ENCODE measurements at regions not wholly inside any gene's neighbourhood (a gene's known extent, or its start where the extent isn't known, plus 50 kb on each side); places are given as distances from the start of the nearest gene placed in this dataset.
A peak's percentile ranks its signal among the peaks of the same experiment; 100 is the strongest.

DNA sequence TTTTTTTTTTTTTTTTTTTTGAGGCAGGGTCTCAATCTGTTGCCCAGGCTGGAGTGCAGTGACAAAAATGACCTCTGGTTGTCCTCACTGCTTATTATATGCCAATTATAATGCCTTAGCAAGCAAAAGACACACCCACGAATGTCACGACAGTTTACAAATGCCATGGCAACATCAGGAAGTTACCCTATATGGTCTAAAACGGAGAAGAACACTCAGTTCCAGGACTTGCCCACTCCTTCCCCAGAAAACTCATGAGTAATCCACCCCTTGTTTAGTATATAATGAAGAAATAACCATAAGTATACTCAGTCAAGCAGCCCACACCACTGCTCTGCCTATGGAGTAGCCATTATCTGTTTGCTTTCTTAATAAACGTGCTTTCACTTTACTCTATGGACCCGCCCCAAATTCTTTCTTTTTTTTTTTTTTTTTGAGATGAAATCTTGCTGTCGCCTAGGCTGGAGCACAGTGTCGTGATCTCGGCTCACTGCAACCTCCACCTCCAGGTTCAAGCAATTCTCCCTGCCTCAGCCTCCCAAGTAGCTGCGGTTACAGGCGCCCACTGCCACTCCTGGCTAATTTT is 106.2 kb downstream of the SMIM20 start:
- TF ChIP-seq SRF (IDR thresholded peaks at IDR 0.05; ENCODE audit: low read depth in 2 of 2, low read length in 2 of 2) (peak; percentile 43 to 87; a peak in 2 of 4 replicates), MEF2B (IDR thresholded peaks at IDR 0.05; ENCODE audit: partially characterized antibody, poor library complexity, severe bottlenecking) (no peak)
- no TSS peak for BruUV-seq (replicated peaks)
- no peak for DNase-seq (ENCODE audit: low read depth, low spot score)
- SMC1A ChIA-PET (ENCODE audit: uncharacterized antibody, unreplicated experiment), result no interaction called here
- Histone ChIP-seq H3K9me3 (replicated peaks; ENCODE audit: control insufficient read depth, insufficient read depth, low read length) (peaks cover 4% of the 10 kb centered on the region; the same call in 1 of the 3 replicates), H3K79me2 (ENCODE audit: control insufficient read depth, insufficient read depth, low read length) (no peaks in the 10 kb centered on the region), H4K20me1 (ENCODE audit: control insufficient read depth, insufficient read depth) (no peaks in the 10 kb centered on the region), H3K4me2 (ENCODE audit: control insufficient read depth, insufficient read depth) (no peak overlapping the region), H2AFZ (ENCODE audit: control insufficient read depth, low read depth, low read length) (no peak overlapping the region; the same call in 1 of the 2 replicates), H3K9ac (ENCODE audit: control insufficient read depth, insufficient read depth, low read length) (no peak overlapping the region), H3K27me3 (replicated peaks in 1 of 2; ENCODE audit: control insufficient read depth in 2 of 2, insufficient read depth in 2 of 2, low read length in 1 of 2) (peaks cover 0 to 4% of the 10 kb centered on the region in 2 experiments; a peak in 1 of 4 replicates), H3K36me3 (ENCODE audit: control insufficient read depth in 2 of 2, insufficient read depth in 2 of 2, low read length in 1 of 2) (no peaks in the 10 kb centered on the region), H3K4me3 (no peak overlapping the region), H3K4me1 (ENCODE audit: control insufficient read depth, insufficient read depth, low read length) (no peaks in the 10 kb centered on the region), H3K27ac (ENCODE audit: control insufficient read depth, insufficient read depth) (no peak overlapping the region)
- FAIRE-seq, result no peak
- in situ Hi-C loops (cut with MboI) (loop anchor here (10.0 kb wide), 2 partner anchors 55 to 395 kb away; no protein-coding TSS in a partner anchor), intact Hi-C loops (cut with micrococcal nuclease; ENCODE audit: unreplicated experiment) (no loop called here)
- WGBS (ENCODE audit: insufficient coverage, insufficient replicate concordance, low lambda C conversion rate, missing lambda C conversion rate), result 27% methylated on average over 10 of the region's 10 CpGs
- POLR2A ChIA-PET, result no interaction called here
- CTCF ChIA-PET, result no interaction called here
- RAD21 ChIA-PET (ENCODE audit: unreplicated experiment), result no interaction called here
- no peak for ATAC-seq

DNA sequence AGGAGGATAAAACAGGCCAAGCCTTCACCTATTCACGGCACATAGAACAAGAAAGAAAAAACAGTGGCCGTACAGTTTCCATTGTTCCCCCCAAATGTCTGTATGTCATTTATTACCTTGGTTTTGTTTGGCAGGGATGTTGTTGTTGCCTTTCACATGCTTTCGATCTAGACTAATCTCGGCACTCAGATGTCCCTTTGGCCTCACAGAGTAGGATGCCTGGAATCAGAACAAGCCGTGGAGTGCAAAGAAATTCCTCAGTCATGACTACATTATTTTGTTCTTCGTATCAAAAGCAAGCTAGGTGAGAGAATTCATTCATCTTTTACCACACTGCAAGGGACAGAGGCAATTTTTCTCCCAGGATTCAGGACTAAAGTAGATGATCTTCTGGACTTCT is 106.9 kb downstream of the SMIM20 start:
- Histone ChIP-seq H3K4me1 (ENCODE audit: control insufficient read depth, insufficient read depth, low read length) (no peaks in the 10 kb centered on the region), H3K9me3 (replicated peaks; ENCODE audit: control insufficient read depth, insufficient read depth, low read length) (peaks cover 4% of the 10 kb centered on the region; the same call in 1 of the 3 replicates), H3K4me2 (ENCODE audit: control insufficient read depth, insufficient read depth) (no peak overlapping the region), H3K9ac (ENCODE audit: control insufficient read depth, insufficient read depth, low read length) (no peak overlapping the region), H3K27ac (ENCODE audit: control insufficient read depth, insufficient read depth) (no peak overlapping the region), H3K27me3 (replicated peaks in 1 of 2; ENCODE audit: control insufficient read depth in 2 of 2, insufficient read depth in 2 of 2, low read length in 1 of 2) (peaks cover 0 to 4% of the 10 kb centered on the region in 2 experiments; a peak in 1 of 4 replicates), H3K4me3 (no peak overlapping the region), H4K20me1 (ENCODE audit: control insufficient read depth, insufficient read depth) (no peaks in the 10 kb centered on the region), H3K36me3 (ENCODE audit: control insufficient read depth in 2 of 2, insufficient read depth in 2 of 2, low read length in 1 of 2) (no peaks in the 10 kb centered on the region), H2AFZ (ENCODE audit: control insufficient read depth, low read depth, low read length) (no peak overlapping the region), H3K79me2 (ENCODE audit: control insufficient read depth, insufficient read depth, low read length) (no peaks in the 10 kb centered on the region)
- DNase-seq (ENCODE audit: low read depth, low spot score), result no peak
- ChIA-PET SMC1A (ENCODE audit: uncharacterized antibody, unreplicated experiment) (no interaction called here), CTCF (no interaction called here), RAD21 (ENCODE audit: unreplicated experiment) (no interaction called here), POLR2A (no interaction called here)
- intact Hi-C loops (cut with micrococcal nuclease; ENCODE audit: unreplicated experiment) (no loop called here), in situ Hi-C loops (cut with MboI) (loop anchor here (10.0 kb wide), 2 partner anchors 56 to 394 kb away; no protein-coding TSS in a partner anchor)
- ATAC-seq, result no peak
- TF ChIP-seq KAT2A (conservative IDR thresholded peaks at IDR 0.05; ENCODE audit: control insufficient read depth, low read depth, low read length), result no peak
- no peak for TF ChIP-seq GATAD2B (conservative IDR thresholded peaks at IDR 0.05; ENCODE audit: low read depth)
- TF ChIP-seq, protein P1, sequence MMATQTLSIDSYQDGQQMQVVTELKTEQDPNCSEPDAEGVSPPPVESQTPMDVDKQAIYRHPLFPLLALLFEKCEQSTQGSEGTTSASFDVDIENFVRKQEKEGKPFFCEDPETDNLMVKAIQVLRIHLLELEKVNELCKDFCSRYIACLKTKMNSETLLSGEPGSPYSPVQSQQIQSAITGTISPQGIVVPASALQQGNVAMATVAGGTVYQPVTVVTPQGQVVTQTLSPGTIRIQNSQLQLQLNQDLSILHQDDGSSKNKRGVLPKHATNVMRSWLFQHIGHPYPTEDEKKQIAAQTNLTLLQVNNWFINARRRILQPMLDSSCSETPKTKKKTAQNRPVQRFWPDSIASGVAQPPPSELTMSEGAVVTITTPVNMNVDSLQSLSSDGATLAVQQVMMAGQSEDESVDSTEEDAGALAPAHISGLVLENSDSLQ (IDR thresholded peaks at IDR 0.05), result no peak
- TF ChIP-seq SP1 (IDR thresholded peaks at IDR 0.05; ENCODE audit: low read depth, low read length), result no peak
- no peak for TF ChIP-seq SMAD5 (IDR thresholded peaks at IDR 0.05; ENCODE audit: low read depth)
- TF ChIP-seq, protein P2, sequence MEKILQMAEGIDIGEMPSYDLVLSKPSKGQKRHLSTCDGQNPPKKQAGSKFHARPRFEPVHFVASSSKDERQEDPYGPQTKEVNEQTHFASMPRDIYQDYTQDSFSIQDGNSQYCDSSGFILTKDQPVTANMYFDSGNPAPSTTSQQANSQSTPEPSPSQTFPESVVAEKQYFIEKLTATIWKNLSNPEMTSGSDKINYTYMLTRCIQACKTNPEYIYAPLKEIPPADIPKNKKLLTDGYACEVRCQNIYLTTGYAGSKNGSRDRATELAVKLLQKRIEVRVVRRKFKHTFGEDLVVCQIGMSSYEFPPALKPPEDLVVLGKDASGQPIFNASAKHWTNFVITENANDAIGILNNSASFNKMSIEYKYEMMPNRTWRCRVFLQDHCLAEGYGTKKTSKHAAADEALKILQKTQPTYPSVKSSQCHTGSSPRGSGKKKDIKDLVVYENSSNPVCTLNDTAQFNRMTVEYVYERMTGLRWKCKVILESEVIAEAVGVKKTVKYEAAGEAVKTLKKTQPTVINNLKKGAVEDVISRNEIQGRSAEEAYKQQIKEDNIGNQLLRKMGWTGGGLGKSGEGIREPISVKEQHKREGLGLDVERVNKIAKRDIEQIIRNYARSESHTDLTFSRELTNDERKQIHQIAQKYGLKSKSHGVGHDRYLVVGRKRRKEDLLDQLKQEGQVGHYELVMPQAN (conservative IDR thresholded peaks at IDR 0.05), result no peak
- TF ChIP-seq JUNB (IDR thresholded peaks at IDR 0.05), result no peak
- no peak for TF ChIP-seq RAD21 (IDR thresholded peaks at IDR 0.05; ENCODE audit: insufficient read depth, low read depth, low read length)
- no peak for TF ChIP-seq CHD1 (IDR thresholded peaks at IDR 0.05; ENCODE audit: low read depth, low read length)
- no peak for TF ChIP-seq CHD2 (IDR thresholded peaks at IDR 0.05; ENCODE audit: borderline replicate concordance, low read depth, low read length)
- 68% methylated on average over 6 of the region's 6 CpGs for WGBS (ENCODE audit: insufficient coverage, insufficient replicate concordance, low lambda C conversion rate, missing lambda C conversion rate)
- no peak for FAIRE-seq
- BruUV-seq (replicated peaks), result no TSS peak
